GM12892 (cell line): ENCODE measurements at regions not wholly inside any gene's neighbourhood (a gene's known extent, or its start where the extent isn't known, plus 50 kb on each side); places are given as distances from the start of the nearest gene placed in this dataset.

ENCODE experiments used
- POLR2A ChIP-seq: IDR thresholded peaks from 2 replicates; pipeline ENCODE4 v1.6.1; 2011; ENCODE audit warnings: low read depth, low read length, control low read depth
- POLR2AphosphoS5 ChIP-seq: IDR thresholded peaks from 2 replicates; pipeline ENCODE4 v1.6.1; 2011; ENCODE audit warnings: low read depth, low read length, control low read depth
- TAF1 ChIP-seq: IDR thresholded peaks from 2 replicates; pipeline ENCODE4 v1.6.1; 2011; ENCODE audit warnings: low read depth, mild to moderate bottlenecking, control low read depth, low read length, borderline replicate concordance

GRCh38 chr9:118000581-118000980 lies 296.4 kb downstream of the TLR4 start:
- TF ChIP-seq POLR2A (no peak), TAF1 (no peak), POLR2AphosphoS5 (no peak)
